Kidney (tissue), 13 donors: ENCODE measurements at regions not wholly inside any gene's neighbourhood (a gene's known extent, or its start where the extent isn't known, plus 50 kb on each side); places are given as distances from the start of the nearest gene placed in this dataset.

ENCODE experiments used
- DNase-seq, 5 donors: peaks; one replicate each; pipeline ENCODE4 v3.0.0-alpha.2; 2013 to 2020
- FAIRE-seq: peaks from 2 replicates; lab custom pipeline; 2012; peaks lifted over from hg19 to GRCh38; lab: Jason Lieb, UNC
- H3K27ac ChIP-seq, 2 donors: one replicate each; pipeline ENCODE4 v1.7.0; 2013; ENCODE audit warnings: low read depth in 2 of 2, low read length in 2 of 2, inconsistent platforms in 1 of 2
- H3K27me3 ChIP-seq: one replicate; pipeline ENCODE4 v1.7.1; 2013; ENCODE audit warnings: low read length, inconsistent platforms; ENCODE audit not compliant: control insufficient read depth, insufficient read depth
- H3K36me3 ChIP-seq, 3 donors: one replicate each; pipeline versions ENCODE4 v1.7.0 to v1.7.1; 2013; ENCODE audit warnings: low read length in 3 of 3, control low read depth in 1 of 3, inconsistent platforms in 1 of 3; ENCODE audit not compliant: insufficient read depth in 3 of 3, control insufficient read depth in 2 of 3
- H3K4me1 ChIP-seq, 3 donors: one replicate each; pipeline versions ENCODE4 v1.7.0 to v1.7.1; 2013; ENCODE audit warnings: low read length in 3 of 3, inconsistent platforms in 1 of 3, low read depth in 1 of 3; ENCODE audit not compliant: control insufficient read depth in 2 of 3, insufficient read depth in 2 of 3
- H3K4me3 ChIP-seq, 3 donors: one replicate each; pipeline versions ENCODE4 v1.7.0 to v1.8.1; 2013; ENCODE audit warnings: low read length in 3 of 3, control low read depth in 1 of 3, inconsistent platforms in 1 of 3
- H3K9ac ChIP-seq, 3 donors: one replicate each; pipeline versions ENCODE4 v1.7.0 to v1.7.1; 2013; ENCODE audit warnings: low read length in 3 of 3, control low read depth in 1 of 3, inconsistent platforms in 1 of 3
- H3K9me3 ChIP-seq, 3 donors: one replicate each; pipeline versions ENCODE4 v1.7.0 to v1.7.1; 2013; ENCODE audit warnings: low read length in 3 of 3, control low read depth in 1 of 3, inconsistent platforms in 1 of 3; ENCODE audit not compliant: control insufficient read depth in 2 of 3, insufficient read depth in 1 of 3
- CTCF ChIP-seq: IDR thresholded peaks from 3 replicates; pipeline ENCODE4 v1.5.1; 2012; ENCODE audit warnings: mild to moderate bottlenecking, moderate library complexity, borderline replicate concordance; ENCODE audit not compliant: insufficient read depth; ENCODE audit errors: extremely low read depth
- intact Hi-C: fragments of 100-400 bp; cut with DNase I; formaldehyde crosslinking; loops from one replicate; pipeline ENCODE4 v1.11.1; 2022
- donor health status: control.
- donor health status: control.
- donor health status: control.
- donor health status: control.
- donor health status: control.
- donor health status: DM: yes; HTN: yes; CAD: no.
- donor health status: Normal renal cell carcinoma (clear cell type).

DNA sequence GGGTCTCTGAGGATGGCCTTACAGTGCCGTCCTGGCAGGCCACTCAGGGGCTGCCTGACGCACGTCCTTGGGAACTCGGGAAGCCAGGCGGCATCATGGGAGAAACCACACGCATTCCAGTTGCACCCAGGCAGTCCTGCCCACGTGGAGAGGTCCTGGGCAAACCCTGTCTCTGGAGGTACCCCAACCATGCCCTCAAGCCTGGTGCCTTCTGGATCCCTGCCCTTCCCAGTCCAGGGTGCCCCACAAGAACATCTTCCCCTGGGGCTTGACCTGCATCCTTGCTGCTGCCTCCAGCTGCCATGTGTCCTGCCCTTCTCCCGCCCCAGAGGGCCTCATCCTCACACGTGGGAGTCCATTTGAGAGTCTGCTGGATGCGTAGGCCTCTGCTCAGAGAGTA is 200.3 kb upstream of the PPP2R2D start:
- H3K27me3 ChIP-seq = no peaks in the 10 kb centered on the region
- no peak for TF ChIP-seq CTCF
- H3K9me3 ChIP-seq = no peaks in the 10 kb centered on the region
- H3K4me1 ChIP-seq = no peaks in the 10 kb centered on the region
- no peak overlapping the region for H3K9ac ChIP-seq
- intact Hi-C loops = no loop called here
- H3K27ac ChIP-seq = no peak overlapping the region
- DNase-seq (peak in 2 of 5 donors; percentile 4 to 25), FAIRE-seq (no peak)
- H3K36me3 ChIP-seq = no peaks in the 10 kb centered on the region
- H3K4me3 ChIP-seq = no peak overlapping the region

DNA sequence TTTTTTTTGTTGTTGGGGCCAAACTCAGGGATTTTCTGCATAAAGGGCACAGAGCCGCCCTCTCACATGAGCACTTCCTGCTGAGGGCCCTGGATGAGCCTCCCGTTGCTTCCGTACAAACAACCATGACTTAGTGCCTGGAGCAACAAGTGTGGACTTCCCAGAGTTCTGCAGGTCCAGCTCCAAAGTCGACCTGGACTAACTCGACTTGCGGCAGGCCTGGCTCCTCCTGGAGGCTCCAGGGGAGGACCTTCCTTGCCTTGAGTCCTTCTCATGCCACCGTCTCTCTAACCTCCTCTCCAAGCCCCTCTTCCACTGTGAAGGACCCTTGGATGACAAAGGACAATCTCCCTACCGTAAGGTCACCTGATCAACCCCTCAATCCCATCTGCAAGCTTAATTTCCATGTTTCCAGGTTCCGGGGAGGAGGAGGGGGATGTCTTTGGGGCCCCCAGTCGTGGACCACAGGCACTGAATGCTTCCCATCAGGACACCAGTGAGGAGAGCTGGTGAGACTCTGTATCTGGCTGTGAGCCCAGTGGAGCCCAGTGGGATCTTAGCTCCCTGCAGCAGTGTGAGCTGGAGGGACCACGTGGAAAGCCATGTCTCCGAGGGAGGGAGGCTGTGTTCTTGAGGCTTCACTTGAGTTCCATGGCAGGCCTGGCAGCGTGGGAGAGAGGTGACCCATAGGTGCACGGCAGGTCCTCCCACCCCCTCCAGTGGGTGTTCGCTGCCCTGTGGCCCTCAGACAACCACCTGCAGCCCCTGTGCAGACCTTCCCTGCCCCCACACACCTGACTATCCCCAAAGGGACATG is 199.5 kb upstream of the PPP2R2D start:
- FAIRE-seq = no peak

DNA sequence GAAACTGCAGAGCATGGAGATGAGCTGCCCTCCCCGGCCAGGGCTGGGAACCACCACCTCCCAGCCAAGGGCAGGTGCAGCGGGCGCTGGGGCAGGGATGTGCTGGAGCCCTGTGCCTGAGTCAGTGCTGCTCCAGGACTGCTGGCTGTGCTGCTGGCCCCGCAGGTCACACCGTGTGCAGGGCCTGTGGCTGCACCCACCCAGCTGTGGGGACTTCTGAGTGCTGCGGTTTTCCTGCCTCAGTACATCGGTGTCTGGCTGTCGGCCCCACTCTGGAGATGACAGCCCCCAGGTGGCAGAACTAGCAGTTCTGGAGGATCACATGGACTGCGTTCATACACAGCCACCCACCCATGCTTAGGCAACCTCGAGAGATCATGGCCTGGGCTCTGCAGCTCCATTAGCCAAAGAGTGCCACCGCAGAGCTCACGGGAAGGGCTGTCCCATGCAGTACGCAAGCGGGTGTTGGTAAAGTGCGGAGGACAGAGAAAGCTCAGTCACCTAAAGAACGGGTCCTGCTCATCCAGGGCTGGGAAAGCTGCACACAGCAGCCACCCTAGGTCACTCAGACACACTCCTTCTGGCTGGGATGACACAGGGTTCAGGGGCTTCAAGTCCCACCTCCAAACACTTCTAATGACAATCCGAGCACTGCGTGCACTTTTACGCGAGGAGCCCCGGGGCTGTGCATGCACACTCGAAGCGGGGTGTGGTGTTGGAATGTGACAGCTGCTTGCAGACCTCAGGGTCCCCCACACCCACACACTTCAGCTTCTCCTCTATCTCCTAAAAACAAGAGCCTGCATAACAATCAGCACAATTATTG is 198.1 kb upstream of the PPP2R2D start:
- Histone ChIP-seq H3K9me3 (peaks cover 0 to 14% (median 0%) of the 10 kb centered on the region in 3 donors), H3K9ac (no peak overlapping the region), H3K4me1 (no peaks in the 10 kb centered on the region), H3K27ac (no peak overlapping the region), H3K27me3 (no peaks in the 10 kb centered on the region), H3K36me3 (no peaks in the 10 kb centered on the region), H3K4me3 (no peak overlapping the region)
- peak in 3 of 5 donors; percentile 10 to 59 (median 42) for DNase-seq
- TF ChIP-seq CTCF = no peak
- intact Hi-C loops = no loop called here
- no peak for FAIRE-seq

More for the DNA sequence above, 199.5 kb upstream of the PPP2R2D start:
- no peaks in the 10 kb centered on the region for H3K27me3 ChIP-seq
- no peak for TF ChIP-seq CTCF
- H3K9me3 ChIP-seq = peaks cover 0 to under 1% (median 0%) of the 10 kb centered on the region in 3 donors
- H3K9ac ChIP-seq = no peak overlapping the region
- intact Hi-C loops = no loop called here
- H3K4me1 ChIP-seq = no peaks in the 10 kb centered on the region
- no peak overlapping the region for H3K4me3 ChIP-seq
- no peaks in the 10 kb centered on the region for H3K36me3 ChIP-seq
- no peak overlapping the region for H3K27ac ChIP-seq
- peak in 3 of 5 donors; percentile 6 to 45 (median 30) for DNase-seq
